Spleen (tissue), 3 donors: ENCODE measurements at regions not wholly inside any gene's neighbourhood (a gene's known extent, or its start where the extent isn't known, plus 50 kb on each side); places are given as distances from the start of the nearest gene placed in this dataset.

Source experiments
- POLR2A ChIP-seq, 3 donors: fragments of 450-650 bp; IDR thresholded peaks; one replicate each; pipeline ENCODE4 v1.5.1; 2017; ENCODE audit warnings: antibody characterized with exemption in 3 of 3, mild to moderate bottlenecking in 1 of 3
- POLR2AphosphoS5 ChIP-seq, 3 donors: sonication (generic); formaldehyde crosslinking; IDR thresholded peaks; one replicate each; pipeline ENCODE4 v1.5.1; 2017; ENCODE audit warnings: antibody characterized with exemption in 3 of 3

- TF ChIP-seq POLR2AphosphoS5 (IDR thresholded peaks at IDR 0.05) (no peak), POLR2A (IDR thresholded peaks at IDR 0.05) (no peak)
Measured at GRCh38 chr6:88491266-88491880, 325.2 kb upstream of the CNR1 start.
